GM18861 (cell line): ENCODE measurements at regions not wholly inside any gene's neighbourhood (a gene's known extent, or its start where the extent isn't known, plus 50 kb on each side); places are given as distances from the start of the nearest gene placed in this dataset.

ENCODE experiments used
- ATAC-seq: cut with Tn5 transposase; IDR thresholded peaks from one replicate; pipeline ENCODE4 v1.9.1; 2021; ENCODE audit not compliant: unreplicated experiment

GRCh38 chr1:5435414-5435813, 556.8 kb downstream of the NPHP4 start:
- ATAC-seq, result no peak

DNA sequence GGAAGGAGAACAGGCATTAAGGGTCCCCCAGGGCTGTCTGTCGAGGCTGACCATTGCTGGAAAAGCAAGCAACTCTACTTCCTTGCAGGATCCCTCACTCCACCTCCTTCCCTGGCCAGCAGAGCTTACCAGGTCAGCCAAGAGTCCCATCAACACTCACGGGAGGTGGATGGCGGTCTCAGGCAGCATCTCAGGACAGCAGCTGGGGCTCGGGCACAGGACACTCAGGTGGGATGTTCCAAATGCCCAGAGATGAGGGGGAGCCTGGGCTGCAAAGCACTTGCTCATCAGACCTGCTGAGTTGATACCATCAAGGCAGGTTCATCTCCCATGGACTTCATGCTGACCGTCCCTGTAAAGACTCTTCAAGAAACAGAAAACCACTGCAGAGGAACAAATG, 559.8 kb downstream of the NPHP4 start:
- no peak for ATAC-seq

- ATAC-seq, result no peak
Measured at GRCh38 chr1:5430911-5431697, 561.1 kb downstream of the NPHP4 start.

GRCh38 chr1:5430136-5430535, 562.1 kb downstream of the NPHP4 start:
- ATAC-seq, result no peak

DNA sequence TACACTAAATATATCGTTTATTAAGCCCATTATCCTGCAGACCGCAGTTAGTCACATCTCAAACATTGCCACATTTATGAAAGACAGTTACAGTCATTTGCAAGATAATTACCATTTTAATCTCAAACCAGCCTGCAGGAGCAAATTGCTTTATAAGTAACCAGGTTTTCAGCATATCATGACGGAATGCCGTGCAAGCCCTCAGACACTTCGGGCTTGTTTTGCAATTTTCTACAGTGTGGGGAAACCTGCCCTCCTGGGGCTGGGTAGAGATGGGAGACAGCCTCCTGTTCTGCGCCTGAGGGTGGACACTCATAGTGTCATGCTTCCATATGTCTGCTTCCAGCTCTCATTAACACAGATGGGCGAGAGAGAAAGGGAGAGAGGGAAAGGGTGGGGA, 563.9 kb downstream of the NPHP4 start:
- no peak for ATAC-seq

DNA sequence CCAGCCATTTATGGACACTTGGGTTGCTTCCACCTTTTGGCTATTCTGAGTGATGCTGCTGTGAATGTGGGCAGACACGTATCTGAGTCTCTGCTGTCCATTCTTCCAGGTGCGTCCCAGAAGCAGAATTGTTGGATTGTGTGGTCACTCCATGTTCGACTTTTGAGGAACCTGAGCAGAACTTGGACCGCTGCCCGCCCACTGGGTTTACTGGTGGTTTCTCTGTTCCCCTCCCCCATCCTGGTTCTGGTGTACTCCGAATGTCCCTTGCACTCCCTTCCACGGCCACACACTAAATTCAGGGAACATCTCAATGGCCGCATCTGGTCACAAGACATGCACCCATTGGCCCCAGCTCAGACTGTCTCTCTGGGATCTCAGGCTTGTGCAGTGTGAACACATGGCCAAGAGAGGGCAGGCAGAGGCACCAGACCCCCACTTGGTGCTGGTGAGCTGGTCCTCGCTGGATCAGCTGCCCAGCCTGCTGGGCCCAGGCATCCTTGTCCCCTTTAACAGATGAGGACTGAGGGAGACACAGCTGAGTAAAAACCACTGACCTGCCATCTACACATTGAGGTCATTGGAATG, 565.1 kb downstream of the NPHP4 start:
- ATAC-seq, result no peak

DNA sequence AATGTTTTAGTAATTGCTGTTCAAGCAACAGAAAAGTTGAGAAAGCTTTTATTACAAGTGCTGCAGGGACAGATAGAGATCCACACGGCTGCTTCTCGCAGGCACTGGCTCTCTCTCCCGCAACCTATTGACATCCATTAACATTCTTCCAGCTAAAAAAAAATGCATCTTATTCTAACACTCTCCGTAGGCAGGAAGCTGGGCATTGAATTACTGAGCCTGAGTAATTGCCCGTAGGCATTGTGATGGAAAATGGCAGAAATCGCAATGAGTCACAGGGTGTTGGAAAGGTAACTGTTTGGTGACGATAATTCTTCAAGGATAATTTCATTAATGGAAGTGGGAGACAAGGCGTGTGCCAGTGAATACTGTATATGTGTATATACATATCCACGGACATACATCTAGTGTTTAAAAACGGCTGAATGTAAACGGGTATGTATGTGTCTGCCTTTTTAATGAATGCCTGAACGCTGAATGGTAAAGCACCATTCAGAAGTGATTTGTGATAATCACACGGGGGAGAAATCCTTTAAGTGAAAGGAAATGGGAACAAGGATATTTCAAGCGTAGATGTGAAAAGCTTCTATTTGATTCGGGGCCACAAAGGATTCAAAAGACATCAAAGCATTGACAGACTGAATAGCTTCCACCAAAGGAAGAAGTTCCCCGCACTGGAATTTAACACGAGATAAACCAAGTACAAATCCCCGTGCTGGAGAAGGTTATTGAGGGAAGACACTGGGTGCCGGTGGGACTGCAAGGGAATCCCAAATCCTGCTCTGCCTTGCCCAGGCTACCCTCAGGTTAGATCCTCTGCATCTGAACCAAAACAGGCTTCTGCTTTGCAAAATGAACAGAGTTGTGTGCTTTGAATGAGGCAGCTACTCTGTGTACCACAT, 567.2 kb downstream of the NPHP4 start:
- ATAC-seq, result no peak

- ATAC-seq, result no peak
Measured at GRCh38 chr1:5423109-5423508, 569.1 kb downstream of the NPHP4 start.

DNA sequence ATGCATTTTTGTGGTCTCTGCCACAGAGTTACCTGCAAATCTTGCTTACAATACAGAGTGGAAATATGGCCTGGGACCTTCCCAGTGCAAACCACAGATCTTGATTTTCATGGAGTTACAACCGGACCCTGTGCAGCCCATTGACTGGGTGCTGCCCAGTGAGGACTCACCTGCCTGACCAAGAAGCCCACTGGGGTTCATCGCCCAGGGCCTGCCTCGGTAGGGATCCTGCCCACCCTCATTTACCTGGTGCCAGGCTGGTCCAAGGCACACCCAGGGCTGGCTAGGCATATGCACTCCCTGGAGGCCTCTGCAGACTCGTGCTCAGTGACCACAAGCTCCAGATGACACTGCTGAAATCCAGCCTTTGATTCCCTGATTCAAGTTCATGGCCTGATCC, 572.7 kb downstream of the NPHP4 start:
- no peak for ATAC-seq

DNA sequence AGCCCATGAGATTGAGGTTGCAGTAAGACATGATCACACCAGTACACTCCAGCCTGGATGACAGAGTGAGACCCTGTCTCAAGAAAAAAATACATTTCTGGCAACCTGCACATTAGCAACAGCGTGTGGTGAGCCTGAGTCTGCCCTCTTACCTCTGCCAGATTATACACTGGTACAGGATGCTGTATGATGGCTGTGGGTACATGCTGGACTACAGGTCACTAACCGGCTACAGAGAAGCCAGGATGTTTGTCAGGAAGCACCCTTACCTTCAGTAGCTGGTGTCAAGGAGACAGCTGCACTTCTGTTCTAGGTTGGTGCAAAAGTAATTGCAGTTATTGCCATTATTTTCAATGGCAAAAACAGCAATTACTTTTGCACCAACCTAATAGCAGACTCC, 575.7 kb downstream of the NPHP4 start:
- ATAC-seq, result no peak

DNA sequence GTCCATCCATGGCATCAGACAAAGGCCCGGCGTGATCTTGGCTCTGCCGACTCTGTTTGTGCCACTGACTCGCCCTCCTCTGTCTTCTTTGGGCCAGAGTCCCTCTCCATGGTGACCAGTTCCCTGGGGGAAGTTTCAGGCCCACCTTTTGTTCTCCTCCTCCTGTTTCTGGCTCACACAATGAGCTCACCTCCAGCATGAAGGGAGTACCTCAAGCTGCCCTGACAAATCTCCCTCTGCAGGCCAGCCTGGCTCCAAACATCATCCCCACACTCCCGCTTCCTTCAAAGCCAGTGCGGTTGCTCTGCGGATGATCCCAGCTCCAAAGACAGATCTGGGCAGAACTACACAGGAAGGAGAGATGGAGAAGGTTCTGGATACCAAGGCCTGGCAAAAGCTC, 576.6 kb downstream of the NPHP4 start:
- ATAC-seq, result no peak

GRCh38 chr1:5410652-5411051, 581.6 kb downstream of the NPHP4 start:
- no peak for ATAC-seq

DNA sequence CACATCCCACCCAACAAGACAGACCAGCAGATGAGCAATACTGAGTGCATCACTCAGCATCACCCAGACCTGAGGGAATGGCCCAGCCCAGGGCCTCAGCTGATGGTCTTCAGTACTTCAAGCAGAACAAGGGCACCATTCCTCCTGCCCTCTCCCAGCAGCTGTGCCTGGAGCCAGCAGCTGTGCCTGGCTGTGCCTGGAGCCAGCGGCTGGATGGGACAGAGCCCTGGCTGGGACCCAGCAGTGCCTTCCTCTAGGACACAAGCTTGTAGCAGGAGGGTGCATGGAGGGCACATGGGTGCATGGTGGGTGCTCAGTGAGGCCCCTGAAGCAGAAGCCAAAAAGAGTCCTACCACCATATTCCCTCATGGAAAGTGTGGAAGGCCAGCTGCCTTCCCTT, 583.8 kb downstream of the NPHP4 start:
- no peak for ATAC-seq

DNA sequence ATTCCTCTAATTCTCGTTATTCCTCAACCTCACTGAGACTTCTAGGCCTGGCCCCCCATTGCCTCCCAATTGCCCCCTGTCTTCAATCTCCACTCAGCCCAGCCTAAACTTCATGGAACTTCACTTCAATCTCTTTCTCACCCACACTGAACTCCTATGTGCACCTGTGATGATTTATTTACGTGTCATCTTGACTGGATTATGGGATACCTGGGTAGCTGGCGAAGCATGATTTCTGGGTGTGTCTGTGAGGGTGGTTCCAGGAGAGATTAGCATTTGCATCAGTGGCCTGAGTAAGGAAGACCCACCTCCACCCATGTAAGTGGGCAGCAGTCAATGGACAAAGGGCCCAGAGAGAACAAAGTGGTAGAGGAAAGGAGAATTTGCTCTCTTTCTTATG, 587.0 kb downstream of the NPHP4 start:
- ATAC-seq, result no peak

GRCh38 chr1:5404412-5405203, 587.6 kb downstream of the NPHP4 start:
- ATAC-seq, result no peak

- ATAC-seq, result no peak
Measured at GRCh38 chr1:5403935-5404334, 588.3 kb downstream of the NPHP4 start.

GRCh38 chr1:5402618-5403017, 589.6 kb downstream of the NPHP4 start:
- no peak for ATAC-seq

- no peak for ATAC-seq
Measured at GRCh38 chr1:5399771-5400170, 592.5 kb downstream of the NPHP4 start.

- no peak for ATAC-seq
Measured at GRCh38 chr1:5396593-5396992, 595.6 kb downstream of the NPHP4 start.

DNA sequence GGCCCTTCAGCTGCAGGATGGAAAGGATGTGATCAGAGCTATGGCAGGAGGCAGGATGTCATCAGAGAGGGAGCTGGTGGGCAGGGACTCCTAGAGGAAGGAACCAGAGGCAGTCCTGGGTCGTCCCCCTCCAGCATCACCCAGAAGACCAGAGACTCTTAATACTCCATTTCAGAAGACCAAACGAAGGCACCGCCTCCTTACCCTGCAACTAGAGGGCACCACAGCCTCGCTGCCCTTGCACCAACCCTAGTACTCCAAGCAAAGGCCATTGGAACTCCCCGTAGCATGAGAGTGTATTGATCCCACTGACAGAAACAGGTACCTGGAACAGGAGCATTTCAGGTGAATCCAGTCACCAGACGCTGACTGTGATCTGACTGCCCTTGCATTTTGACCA, 598.1 kb downstream of the NPHP4 start:
- ATAC-seq, result no peak

GRCh38 chr1:5393603-5394002, 598.6 kb downstream of the NPHP4 start:
- no peak for ATAC-seq
